ENCODE measurements at regions not wholly inside any gene's neighbourhood (a gene's known extent, or its start where the extent isn't known, plus 50 kb on each side); places are given as distances from the start of the nearest gene placed in this dataset.

- H3K27me3 Mint-ChIP-seq, result peaks cover 13% of the 10 kb centered on the region
- no peaks in the 10 kb centered on the region for H3K9me3 Mint-ChIP-seq
- no peak overlapping the region for H3K4me3 Mint-ChIP-seq
- no peak for ATAC-seq
- no peak for DNase-seq
- no peaks in the 10 kb centered on the region for H3K4me1 Mint-ChIP-seq
- H3K27ac Mint-ChIP-seq, result no peak overlapping the region
These were observed 52.3 kb upstream of the DISP3 start for GRCh38 chr1:11426617-11427016.

- ATAC-seq, result no peak
- Mint-ChIP-seq H3K27ac (no peak overlapping the region), H3K9me3 (no peaks in the 10 kb centered on the region), H3K27me3 (peaks cover 7% of the 10 kb centered on the region), H3K4me3 (no peak overlapping the region), H3K4me1 (no peaks in the 10 kb centered on the region)
- no peak for DNase-seq
These were observed 50.2 kb upstream of the DISP3 start for GRCh38 chr1:11428789-11429188.

All from stimulated activated naive CD8-positive, alpha-beta T cell treated with anti-CD3 and anti-CD28 coated beads, Interleukin-15, amount 100 ng/mL, for 72 hours (primary cell).